NCI-H82 treated with DMSO at 0.1 percent for 48 hours (cell line): ENCODE measurements at regions not wholly inside any gene's neighbourhood (a gene's known extent, or its start where the extent isn't known, plus 50 kb on each side); places are given as distances from the start of the nearest gene placed in this dataset.
A peak's percentile ranks its signal among the peaks of the same experiment; 100 is the strongest.

ENCODE experiments used
- DNase-seq: peaks from one replicate; lab custom pipeline; 2025; ENCODE audit not compliant: unreplicated experiment; lab: John Stamatoyannopoulos, UW

DNA sequence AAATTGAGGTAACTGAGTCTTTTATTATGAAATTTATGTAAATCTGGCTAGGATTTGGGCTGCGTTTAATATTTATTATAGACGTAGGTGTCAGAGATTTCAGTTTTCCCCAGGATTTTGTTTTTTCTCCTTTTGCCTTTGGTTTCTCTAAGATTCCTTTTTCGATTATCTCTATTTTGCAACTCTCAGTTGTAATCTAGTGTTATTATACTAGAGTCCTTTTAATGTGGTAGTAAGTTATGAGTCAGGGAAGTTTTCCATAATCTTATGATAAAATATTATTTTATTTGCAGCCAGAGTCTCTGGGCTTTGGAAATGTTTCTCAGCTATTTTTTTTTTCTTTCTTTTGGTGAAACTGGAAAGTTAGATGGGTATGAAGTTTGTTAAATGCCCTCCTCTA lies 1043.8 kb downstream of the PLA2G4A start:
- DNase-seq = no peak

- DNase-seq = peak; percentile 81
These were observed 1044.4 kb downstream of the PLA2G4A start for GRCh38 chr1:187873126-187873525.

- no peak for DNase-seq
These were observed 1048.0 kb downstream of the PLA2G4A start for GRCh38 chr1:187876775-187877174.

- DNase-seq = no peak
These were observed 1048.5 kb downstream of the PLA2G4A start for GRCh38 chr1:187877220-187877619.

DNA sequence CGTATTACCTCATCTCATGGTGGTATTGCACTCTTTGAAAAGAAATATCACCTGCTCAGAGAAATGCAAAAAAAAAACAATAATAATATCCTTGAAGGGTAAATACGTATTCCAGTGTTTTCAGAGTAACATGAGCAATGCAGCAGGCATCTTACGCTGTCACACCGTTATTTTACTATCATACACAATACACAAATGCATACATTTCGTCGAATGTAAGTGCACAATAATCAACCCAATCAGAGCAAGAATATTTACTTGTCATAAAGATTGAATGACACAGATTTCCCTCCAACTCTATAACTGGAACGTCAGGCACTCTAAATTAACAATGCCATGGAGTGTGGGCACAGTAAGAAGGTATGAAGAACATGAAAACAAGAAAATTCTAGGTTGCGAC lies 1050.1 kb downstream of the PLA2G4A start:
- no peak for DNase-seq

DNA sequence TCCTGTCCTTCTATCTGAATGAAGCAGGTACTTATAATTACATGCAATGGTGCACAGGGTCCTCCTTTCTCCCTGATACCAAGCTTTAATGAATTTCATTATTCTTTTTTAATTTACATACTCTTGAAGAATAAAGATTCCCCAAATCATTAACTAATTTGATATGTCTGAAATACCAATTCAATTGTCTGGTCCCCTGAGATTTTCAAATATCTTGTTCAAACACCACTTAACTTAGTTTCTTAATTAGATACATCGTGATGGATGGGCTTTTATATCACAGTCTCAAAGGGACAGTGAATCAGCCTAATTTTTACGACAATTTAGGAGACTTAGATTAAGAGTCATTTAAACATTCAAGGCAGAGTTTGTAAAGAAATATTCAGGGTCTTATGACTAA lies 1054.6 kb downstream of the PLA2G4A start:
- DNase-seq = no peak

GRCh38 chr1:187891993-187892682 lies 1063.4 kb downstream of the PLA2G4A start:
- no peak for DNase-seq

- DNase-seq = no peak
These were observed 1063.9 kb downstream of the PLA2G4A start for GRCh38 chr1:187892683-187893039.

DNA sequence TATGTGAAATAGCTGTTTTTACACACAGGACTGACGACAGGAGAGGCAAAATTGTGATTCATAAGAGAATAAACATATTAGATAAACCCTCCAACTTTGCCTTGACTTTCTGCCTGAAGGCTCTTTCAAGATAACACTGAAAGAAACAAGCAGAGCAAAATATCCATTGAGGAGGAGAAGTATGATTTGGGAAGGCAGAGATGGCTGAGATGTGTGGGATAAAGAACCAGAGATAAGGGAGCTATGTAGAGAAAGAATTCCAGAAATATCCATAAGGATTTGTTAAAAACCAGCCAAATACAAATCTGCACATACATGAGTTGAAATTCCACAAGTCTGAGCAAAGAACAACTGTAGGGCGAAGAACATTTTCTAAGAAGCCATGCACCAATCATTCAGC lies 1064.7 kb downstream of the PLA2G4A start:
- DNase-seq = no peak

GRCh38 chr1:187894349-187894748 lies 1065.6 kb downstream of the PLA2G4A start:
- no peak for DNase-seq

DNA sequence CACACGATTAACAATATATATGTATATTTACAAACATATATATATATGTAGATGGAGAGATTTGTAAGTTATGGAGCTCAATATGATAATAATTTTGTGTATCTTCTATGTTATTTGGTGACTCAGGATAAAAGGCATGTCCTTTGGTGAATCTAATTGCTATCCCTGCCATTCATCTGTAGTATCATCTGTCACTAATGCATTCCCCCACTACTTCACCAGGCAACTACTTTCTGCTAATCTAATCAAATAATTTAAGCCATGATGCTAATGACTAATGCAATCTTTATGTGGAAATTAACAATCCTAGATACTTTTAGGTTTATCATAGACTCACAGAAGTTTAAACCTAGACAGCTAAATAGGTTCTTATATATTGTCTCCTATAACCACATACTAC lies 1074.5 kb downstream of the PLA2G4A start:
- DNase-seq = peak; percentile 86

DNA sequence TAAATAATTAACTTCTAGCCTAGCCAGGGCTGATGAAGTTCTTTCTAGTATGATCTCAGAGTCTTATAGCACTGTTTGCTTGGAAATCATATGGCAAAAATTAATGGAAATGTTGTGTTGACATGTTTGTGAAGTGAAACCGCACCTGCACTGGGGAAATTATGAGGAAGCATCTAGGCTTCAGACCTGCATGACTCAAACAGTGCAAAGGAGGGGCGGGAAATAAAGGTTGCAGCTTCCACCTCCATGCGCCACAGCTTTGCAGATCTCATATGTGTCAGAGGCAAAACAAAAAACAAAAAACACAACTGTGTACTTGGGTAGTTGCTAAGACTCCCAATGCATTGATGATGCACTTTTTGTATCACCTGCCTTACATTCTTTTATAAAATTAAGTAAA lies 1080.6 kb downstream of the PLA2G4A start:
- no peak for DNase-seq

DNA sequence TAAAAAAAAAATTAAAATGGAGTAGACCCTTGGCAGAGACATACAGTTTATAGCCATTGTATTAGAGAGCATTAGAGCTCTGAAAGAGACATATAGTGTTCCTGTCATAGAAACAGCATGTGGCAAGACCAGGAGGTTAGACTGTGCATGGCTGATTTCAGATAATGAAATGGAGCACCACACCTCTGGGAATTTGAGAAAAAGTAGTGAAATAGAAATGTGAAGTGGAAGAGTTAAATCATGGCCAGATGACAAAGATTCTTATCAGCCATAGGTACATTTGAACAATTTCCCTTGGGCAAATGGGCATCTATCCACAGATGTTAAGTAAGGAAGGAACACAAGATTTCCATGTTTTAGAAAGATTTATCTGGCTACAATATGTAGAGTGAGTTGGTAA lies 1083.1 kb downstream of the PLA2G4A start:
- DNase-seq = no peak

- DNase-seq = no peak
These were observed 1092.2 kb downstream of the PLA2G4A start for GRCh38 chr1:187920976-187921375.

- no peak for DNase-seq
These were observed 1092.7 kb downstream of the PLA2G4A start for GRCh38 chr1:187921426-187921825.

DNA sequence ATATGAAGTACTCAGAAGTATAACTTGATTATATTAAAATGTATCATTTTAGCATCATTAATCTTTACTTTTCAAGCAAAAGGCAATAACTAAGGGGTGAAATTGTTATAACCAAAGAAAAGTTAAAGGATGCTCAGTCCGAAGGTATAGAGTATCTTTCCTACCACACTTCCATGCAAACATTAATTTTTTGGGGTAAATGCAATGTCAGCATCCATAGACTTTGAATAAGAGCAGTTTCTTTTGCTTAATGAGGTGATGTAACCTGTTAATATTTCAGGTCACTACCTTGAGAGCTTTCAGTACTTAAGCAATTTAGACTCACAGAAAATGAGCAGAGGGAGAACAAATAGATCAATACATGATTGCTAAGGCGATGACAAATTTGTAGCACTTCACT lies 1093.5 kb downstream of the PLA2G4A start:
- no peak for DNase-seq

DNA sequence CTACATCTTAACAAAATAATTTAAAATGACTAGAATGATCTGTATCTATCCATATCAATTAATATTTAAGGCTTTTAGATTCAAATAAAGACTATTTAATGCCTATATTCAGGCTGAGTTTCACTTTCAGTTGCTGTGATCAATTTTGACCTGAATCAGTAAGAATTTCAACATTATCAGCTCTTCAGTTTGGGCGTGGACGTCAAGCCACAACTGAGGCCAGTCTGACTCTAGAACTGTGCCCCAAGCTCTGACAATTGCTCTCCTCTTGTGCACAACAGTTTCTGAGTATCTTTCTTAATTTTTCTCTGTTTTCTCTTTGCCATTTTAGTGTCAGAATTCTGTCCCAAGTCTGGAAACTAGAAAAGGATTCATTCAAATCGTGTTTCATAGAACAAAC lies 1095.5 kb downstream of the PLA2G4A start:
- no peak for DNase-seq

- DNase-seq = peak; percentile 41
These were observed 1099.5 kb downstream of the PLA2G4A start for GRCh38 chr1:187928288-187928687.

GRCh38 chr1:187928696-187929095 lies 1099.9 kb downstream of the PLA2G4A start:
- DNase-seq = no peak

DNA sequence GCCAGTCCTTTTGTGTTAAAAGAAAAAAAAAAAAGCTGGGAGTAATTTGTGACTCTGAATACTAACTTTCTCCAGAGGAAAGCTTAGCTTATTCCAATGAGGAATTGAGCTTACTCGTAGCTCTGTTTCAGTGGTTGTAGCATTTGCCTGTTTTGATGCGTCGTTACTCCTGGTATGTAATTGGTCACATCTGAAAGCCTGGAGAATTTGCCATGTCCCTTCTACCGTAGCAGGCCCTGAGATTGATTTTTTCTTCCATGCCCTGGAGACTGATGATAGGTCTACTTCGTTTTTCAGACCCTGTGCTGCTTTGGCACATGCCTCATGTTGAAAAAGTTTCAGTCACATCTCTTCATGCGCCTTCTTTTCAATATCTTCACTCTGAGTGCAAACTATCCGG lies 1103.0 kb downstream of the PLA2G4A start:
- DNase-seq = no peak

DNA sequence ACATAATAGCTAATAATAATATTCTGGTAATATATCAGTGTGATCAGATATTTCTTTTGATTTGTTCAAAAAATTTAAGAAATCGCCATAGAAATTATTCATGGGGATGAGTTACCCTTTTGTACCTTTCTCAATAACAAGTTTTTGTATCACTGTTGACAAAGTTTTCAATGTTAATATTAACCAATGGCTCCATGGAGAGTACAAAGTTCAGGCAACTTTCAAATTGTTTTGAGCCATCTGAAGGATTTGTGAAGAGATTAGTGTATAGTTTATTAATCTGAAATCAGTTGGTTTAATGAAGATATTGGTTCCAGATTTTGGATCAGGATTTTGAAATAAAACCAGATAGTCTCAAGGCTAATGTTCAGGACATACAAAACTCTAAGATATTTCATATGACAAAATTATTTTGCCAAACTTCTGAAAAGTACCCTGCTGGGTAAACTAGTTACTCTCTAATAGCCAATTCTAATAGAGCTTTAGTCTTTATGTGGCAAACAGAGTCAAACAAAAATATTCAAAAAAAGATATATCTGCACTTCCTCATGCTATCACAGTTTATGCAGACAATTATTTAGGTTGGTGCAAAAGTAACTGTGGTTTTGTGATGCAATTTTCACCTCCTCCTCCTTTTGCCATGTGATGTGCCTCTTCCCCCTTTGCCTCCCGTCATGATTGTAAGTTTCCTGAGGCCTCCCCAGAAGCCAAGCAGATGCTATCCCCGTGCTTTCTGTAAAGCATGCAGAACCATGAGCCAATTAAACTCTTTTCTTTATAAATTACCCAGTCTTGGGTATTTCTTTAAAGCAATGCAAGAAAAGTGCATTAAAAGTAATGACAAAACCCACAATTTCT lies 1105.0 kb downstream of the PLA2G4A start:
- DNase-seq = no peak

GRCh38 chr1:187936667-187937066 lies 1107.9 kb downstream of the PLA2G4A start:
- no peak for DNase-seq

DNA sequence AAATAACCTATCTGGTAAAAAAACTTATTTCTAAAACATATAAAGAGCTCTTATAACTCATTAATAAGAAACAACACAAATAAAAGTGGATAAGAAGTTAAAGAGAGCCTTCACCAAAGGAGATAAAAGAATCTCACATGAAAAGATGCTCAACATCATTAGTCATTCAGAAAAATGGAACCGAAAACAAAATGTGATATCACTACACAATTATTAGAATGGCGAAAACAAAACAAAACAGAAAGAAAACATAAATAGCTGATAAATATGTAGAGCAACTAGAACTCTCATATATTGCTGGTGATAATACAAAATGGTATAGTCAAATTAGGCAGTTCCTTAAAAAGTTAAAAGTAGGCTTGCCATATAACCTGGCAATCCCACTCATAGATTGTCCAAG lies 1109.3 kb downstream of the PLA2G4A start:
- no peak for DNase-seq
